Suprapubic skin (tissue), 4 donors: ENCODE measurements at regions not wholly inside any gene's neighbourhood (a gene's known extent, or its start where the extent isn't known, plus 50 kb on each side); places are given as distances from the start of the nearest gene placed in this dataset.
"Not testable (repeated sequence)": the region's sequence is repeated elsewhere in the genome, so short reads cannot be mapped to it uniquely, and the experiment has no call there.

Source experiments
- DNase-seq, 2 donors: peaks; one replicate each; pipeline ENCODE4 v3.0.0-alpha.2; 2019; ENCODE audit warnings: low spot score in 2 of 2
- H3K27ac ChIP-seq: fragments of 200-600 bp; sonication (generic); one replicate; pipeline ENCODE4 v1.5.1; 2019
- H3K27me3 ChIP-seq: fragments of 200-600 bp; sonication (generic); one replicate; pipeline ENCODE4 v1.5.1; 2019
- H3K36me3 ChIP-seq: fragments of 200-600 bp; sonication (generic); one replicate; pipeline ENCODE4 v1.5.1; 2019
- H3K4me1 ChIP-seq: fragments of 200-600 bp; sonication (generic); one replicate; pipeline ENCODE4 v1.5.1; 2019
- H3K4me3 ChIP-seq: fragments of 200-600 bp; sonication (generic); one replicate; pipeline ENCODE4 v1.5.1; 2019; ENCODE audit warnings: mild to moderate bottlenecking
- H3K9me3 ChIP-seq: fragments of 200-600 bp; sonication (generic); one replicate; pipeline ENCODE4 v1.5.1; 2019
- EP300 ChIP-seq: sonication (generic); formaldehyde crosslinking; IDR thresholded peaks from one replicate; pipeline ENCODE4 v1.6.1; 2017; ENCODE audit warnings: antibody characterized with exemption
- POLR2A ChIP-seq, 2 donors: fragments of 450-650 bp; IDR thresholded peaks; one replicate each; pipeline ENCODE4 v1.6.1; 2017; ENCODE audit warnings: antibody characterized with exemption in 2 of 2, mild to moderate bottlenecking in 2 of 2, moderate library complexity in 2 of 2
- POLR2AphosphoS5 ChIP-seq, 3 donors: sonication (generic); formaldehyde crosslinking; IDR thresholded peaks; one replicate each; pipeline ENCODE4 v1.6.1; 2017; ENCODE audit warnings: antibody characterized with exemption in 3 of 3
- WGBS: methylation state at CpG from one replicate; pipeline ENCODE4 v1.1.5; 2018; 5-methylcytosine and 5-hydroxymethylcytosine counted together
- TF ChIP-seq, protein P1 (sequence below), 2 donors: fragments of 200-600 bp in 1 of 2; fragments of 450-650 bp in 1 of 2; sonication (generic) in 1 of 2; IDR thresholded peaks; one replicate each; pipeline ENCODE4 v1.5.1; 2016 to 2019; ENCODE audit warnings: antibody characterized with exemption in 2 of 2, mild to moderate bottlenecking in 1 of 2, moderate library complexity in 1 of 2

DNA sequence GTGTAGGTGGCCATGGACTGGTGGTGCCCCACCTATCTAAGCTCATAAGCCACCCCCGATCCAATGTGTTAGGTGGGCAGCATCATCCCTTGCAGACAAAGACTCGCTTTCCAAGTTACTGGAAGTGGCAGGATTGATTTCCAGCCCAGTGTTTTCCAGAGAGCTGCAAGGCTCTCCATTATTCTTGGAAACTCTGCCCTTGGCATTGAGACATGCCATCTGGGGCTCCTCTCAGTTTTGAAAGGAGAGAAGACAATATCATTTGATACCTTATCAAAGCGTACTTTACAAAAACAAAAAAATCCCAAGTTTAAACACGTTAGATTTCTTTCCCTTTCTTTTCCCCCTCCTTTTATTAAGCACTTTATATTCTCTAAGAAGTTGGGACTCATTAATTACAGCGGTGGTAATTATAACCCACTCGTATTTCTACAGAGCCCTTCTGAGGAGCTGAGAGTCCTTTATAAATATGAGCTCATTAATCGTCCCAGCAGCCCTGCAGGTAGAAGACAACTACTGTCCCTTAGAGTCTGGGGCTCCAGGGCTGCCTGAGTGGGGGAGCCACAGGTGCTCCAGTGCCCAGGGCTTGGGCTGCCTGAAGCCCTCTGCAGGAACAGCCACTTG lies 226.1 kb downstream of the TLE3 start:
- WGBS, result 68% methylated on average over 7 of the region's 7 CpGs
- Histone ChIP-seq H3K27ac (no peak overlapping the region), H3K4me3 (no peak overlapping the region), H3K4me1 (no peaks in the 10 kb centered on the region), H3K9me3 (no peaks in the 10 kb centered on the region), H3K36me3 (no peaks in the 10 kb centered on the region), H3K27me3 (peaks cover 8% of the 10 kb centered on the region)
- no peak for DNase-seq
- no peak for TF ChIP-seq EP300
- TF ChIP-seq POLR2AphosphoS5 (IDR thresholded peaks at IDR 0.05), result no peak
- TF ChIP-seq POLR2A (IDR thresholded peaks at IDR 0.05), result no peak
- TF ChIP-seq, protein P1, sequence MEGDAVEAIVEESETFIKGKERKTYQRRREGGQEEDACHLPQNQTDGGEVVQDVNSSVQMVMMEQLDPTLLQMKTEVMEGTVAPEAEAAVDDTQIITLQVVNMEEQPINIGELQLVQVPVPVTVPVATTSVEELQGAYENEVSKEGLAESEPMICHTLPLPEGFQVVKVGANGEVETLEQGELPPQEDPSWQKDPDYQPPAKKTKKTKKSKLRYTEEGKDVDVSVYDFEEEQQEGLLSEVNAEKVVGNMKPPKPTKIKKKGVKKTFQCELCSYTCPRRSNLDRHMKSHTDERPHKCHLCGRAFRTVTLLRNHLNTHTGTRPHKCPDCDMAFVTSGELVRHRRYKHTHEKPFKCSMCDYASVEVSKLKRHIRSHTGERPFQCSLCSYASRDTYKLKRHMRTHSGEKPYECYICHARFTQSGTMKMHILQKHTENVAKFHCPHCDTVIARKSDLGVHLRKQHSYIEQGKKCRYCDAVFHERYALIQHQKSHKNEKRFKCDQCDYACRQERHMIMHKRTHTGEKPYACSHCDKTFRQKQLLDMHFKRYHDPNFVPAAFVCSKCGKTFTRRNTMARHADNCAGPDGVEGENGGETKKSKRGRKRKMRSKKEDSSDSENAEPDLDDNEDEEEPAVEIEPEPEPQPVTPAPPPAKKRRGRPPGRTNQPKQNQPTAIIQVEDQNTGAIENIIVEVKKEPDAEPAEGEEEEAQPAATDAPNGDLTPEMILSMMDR (IDR thresholded peaks at IDR 0.05), result no peak

DNA sequence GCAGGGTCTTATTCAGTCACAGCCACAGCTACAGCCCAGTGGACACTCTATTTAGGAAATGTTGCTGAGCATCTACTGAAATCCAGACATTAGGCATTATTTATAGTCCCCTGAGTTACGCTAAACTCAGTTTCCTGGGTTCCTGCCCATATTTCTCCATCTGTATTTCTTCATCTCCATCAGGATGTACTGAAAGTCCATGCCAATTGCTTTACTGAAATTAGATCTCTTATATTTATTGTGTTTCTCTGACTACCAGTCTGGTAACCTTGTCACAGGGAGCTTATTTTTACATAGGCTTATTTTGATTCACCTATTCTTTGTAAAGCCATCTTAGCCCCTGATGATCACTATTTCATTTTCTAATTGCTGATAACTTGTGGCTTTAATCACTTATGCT lies 223.9 kb downstream of the TLE3 start:
- H3K27ac ChIP-seq, result no peak overlapping the region
- 85% methylated on average over 1 of the region's 1 CpG for WGBS
- DNase-seq, result no peak

DNA sequence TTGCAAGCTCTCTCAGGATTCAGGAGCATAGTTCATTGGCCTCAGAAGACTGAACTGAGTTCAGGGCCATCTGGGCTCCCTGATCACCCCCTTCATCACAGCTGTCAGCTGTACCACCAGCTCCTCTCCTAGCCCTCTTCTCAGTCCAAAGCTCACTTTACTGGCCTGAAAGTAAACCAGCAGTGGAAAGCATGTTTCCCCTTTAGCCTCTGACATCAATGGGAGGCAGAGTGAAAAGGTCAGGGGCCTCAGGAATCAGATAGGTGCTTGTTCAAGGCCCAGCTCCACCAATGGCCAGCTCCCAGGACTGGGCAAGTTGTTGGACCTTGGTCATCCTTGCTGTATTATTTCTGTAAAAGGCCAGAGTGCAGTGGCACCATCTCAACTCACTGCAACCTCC lies 223.4 kb downstream of the TLE3 start:
- H3K27me3 ChIP-seq, result peaks cover 8% of the 10 kb centered on the region
- no peaks in the 10 kb centered on the region for H3K36me3 ChIP-seq

More for the DNA sequence above, 223.9 kb downstream of the TLE3 start:
- TF ChIP-seq, protein P1 (IDR thresholded peaks at IDR 0.05), result no peak
- TF ChIP-seq POLR2A (IDR thresholded peaks at IDR 0.05) (no peak), POLR2AphosphoS5 (IDR thresholded peaks at IDR 0.05) (no peak)
- Histone ChIP-seq H3K4me1 (no peaks in the 10 kb centered on the region), H3K4me3 (no peak overlapping the region), H3K27me3 (peaks cover 8% of the 10 kb centered on the region), H3K36me3 (no peaks in the 10 kb centered on the region), H3K9me3 (no peaks in the 10 kb centered on the region)

DNA sequence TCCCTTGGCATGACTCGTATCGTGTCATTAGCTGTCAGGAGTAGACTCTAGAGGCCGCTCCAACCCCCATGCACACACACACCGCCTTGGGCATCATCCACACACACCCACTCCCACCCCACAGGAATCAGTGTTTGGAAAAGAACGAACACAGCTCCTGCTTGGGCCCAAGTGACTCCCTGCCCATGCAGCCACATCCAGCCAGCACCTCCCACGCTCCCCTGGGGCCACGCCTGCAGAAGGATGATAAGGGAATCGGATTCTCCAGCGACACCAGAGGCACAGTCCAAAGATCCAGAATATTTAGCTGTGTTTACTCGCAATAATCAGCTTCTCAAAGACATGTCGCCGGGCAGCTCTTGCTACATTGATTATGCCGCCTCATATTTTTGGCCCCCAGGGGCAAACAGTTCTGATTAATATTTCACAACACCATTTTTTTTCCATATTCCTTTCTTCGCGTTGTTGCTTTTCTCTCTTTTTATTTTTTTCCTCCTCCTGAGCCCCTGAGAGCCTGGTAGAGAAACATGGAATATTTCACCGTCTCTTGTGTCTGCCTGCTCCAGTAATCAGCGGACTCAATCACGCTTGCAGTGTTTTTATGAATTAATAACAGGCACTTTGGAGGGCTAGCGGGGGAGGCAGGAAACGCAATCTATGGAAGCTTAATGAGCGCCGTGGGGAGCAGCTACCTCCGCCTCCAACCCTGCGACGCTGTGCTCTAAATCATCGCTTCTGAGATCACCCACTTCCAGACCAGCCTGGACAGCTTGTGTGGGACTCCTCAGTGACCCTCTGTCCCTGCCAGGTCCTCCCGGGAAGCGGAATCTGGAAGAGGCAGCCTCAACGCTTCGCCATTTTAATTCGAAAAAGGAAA lies 221.4 kb downstream of the TLE3 start:
- DNase-seq, result no peak
- no peak overlapping the region for H3K4me3 ChIP-seq
- no peaks in the 10 kb centered on the region for H3K9me3 ChIP-seq
- TF ChIP-seq POLR2AphosphoS5 (IDR thresholded peaks at IDR 0.05) (no peak), EP300 (no peak), POLR2A (IDR thresholded peaks at IDR 0.05) (no peak)
- TF ChIP-seq, protein P1 (IDR thresholded peaks at IDR 0.05), result no peak
- WGBS, result 80% methylated on average over 31 of the region's 31 CpGs
- peaks cover 8% of the 10 kb centered on the region for H3K27me3 ChIP-seq
- no peaks in the 10 kb centered on the region for H3K4me1 ChIP-seq
- no peaks in the 10 kb centered on the region for H3K36me3 ChIP-seq
- no peak overlapping the region for H3K27ac ChIP-seq

More for the DNA sequence above, 223.4 kb downstream of the TLE3 start:
- H3K4me3 ChIP-seq, result no peak overlapping the region
- no peak for DNase-seq
- H3K27ac ChIP-seq, result no peak overlapping the region
- H3K9me3 ChIP-seq, result no peaks in the 10 kb centered on the region
- H3K4me1 ChIP-seq, result no peaks in the 10 kb centered on the region
- TF ChIP-seq EP300, result no peak
- TF ChIP-seq POLR2AphosphoS5 (IDR thresholded peaks at IDR 0.05), result no peak
- no peak for TF ChIP-seq POLR2A (IDR thresholded peaks at IDR 0.05)
- TF ChIP-seq, protein P1 (IDR thresholded peaks at IDR 0.05), result no peak

DNA sequence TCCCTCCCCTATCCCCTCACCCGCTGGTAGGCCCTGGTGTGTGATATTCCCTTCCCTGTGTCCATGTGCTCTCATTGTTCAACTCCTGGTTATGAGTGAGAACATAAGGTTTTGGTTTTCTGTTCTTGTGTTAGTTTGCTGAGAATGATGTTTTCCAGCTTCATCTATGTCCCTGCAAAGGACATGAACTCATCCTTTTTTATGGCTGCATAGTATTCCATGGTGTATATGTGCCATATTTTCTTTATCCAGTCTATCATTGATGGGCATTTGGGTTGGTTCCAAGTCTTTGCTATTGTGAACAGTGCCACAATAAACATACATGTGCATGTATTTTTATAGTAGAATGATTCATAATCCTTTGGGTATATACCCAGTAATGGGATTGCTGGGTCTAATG lies 217.8 kb downstream of the TLE3 start:
- 94% methylated on average over 1 of the region's 1 CpG for WGBS
- not testable (repeated sequence) for H3K9me3 ChIP-seq, H3K4me3 ChIP-seq, H3K4me1 ChIP-seq, DNase-seq, H3K27ac ChIP-seq, H3K36me3 ChIP-seq
- H3K27me3 ChIP-seq, result peaks cover 10% of the 10 kb centered on the region
